ENCODE measurements at regions not wholly inside any gene's neighbourhood (a gene's known extent, or its start where the extent isn't known, plus 50 kb on each side); places are given as distances from the start of the nearest gene placed in this dataset.

- peak in 2 of 6 donors; percentile 66 to 67 for DNase-seq (ENCODE audit: low read depth in 4 of 6, low spot score in 6 of 6)
- no peaks in the 10 kb centered on the region for H3K36me3 ChIP-seq (ENCODE audit: control insufficient read depth, insufficient read depth, low read length)
Measured at GRCh38 chr22:25488244-25489020, 76.0 kb upstream of the GRK3 start.

GRCh38 chr22:25489947-25490346 lies 74.5 kb upstream of the GRK3 start:
- no peak overlapping the region for H3K4me3 ChIP-seq (ENCODE audit: low read depth, low read length)
- no peak for DNase-seq (ENCODE audit: low read depth in 4 of 6, low spot score in 6 of 6)
- peaks cover 37% of the 10 kb centered on the region for H3K4me1 ChIP-seq (ENCODE audit: control insufficient read depth, insufficient read depth, low read length)
- WGBS (ENCODE audit: insufficient coverage): no CpG with 5 or more reads among the region's 1 CpG
- H3K9me3 ChIP-seq (ENCODE audit: control insufficient read depth, insufficient read depth, low read length): no peaks in the 10 kb centered on the region
- no peaks in the 10 kb centered on the region for H3K36me3 ChIP-seq (ENCODE audit: control insufficient read depth, insufficient read depth, low read length)
- H3K27me3 ChIP-seq (ENCODE audit: control insufficient read depth, insufficient read depth, low read length): no peaks in the 10 kb centered on the region
- H3K27ac ChIP-seq (ENCODE audit: low read depth, low read length): no peak overlapping the region

More at GRCh38 chr22:25488244-25489020, 76.0 kb upstream of the GRK3 start:
- Histone ChIP-seq H3K9me3 (ENCODE audit: control insufficient read depth, insufficient read depth, low read length) (no peaks in the 10 kb centered on the region), H3K27me3 (ENCODE audit: control insufficient read depth, insufficient read depth, low read length) (no peaks in the 10 kb centered on the region), H3K27ac (ENCODE audit: low read depth, low read length) (no peak overlapping the region), H3K4me3 (ENCODE audit: low read depth, low read length) (no peak overlapping the region), H3K4me1 (ENCODE audit: control insufficient read depth, insufficient read depth, low read length) (peaks cover 30% of the 10 kb centered on the region)
- 40% methylated on average over 2 of the region's 3 CpGs for WGBS (ENCODE audit: insufficient coverage)

GRCh38 chr22:25490896-25491295 lies 73.6 kb upstream of the GRK3 start:
- H3K4me3 ChIP-seq (ENCODE audit: low read depth, low read length): no peak overlapping the region
- 75% methylated on average over 4 of the region's 5 CpGs for WGBS (ENCODE audit: insufficient coverage)
- no peaks in the 10 kb centered on the region for H3K36me3 ChIP-seq (ENCODE audit: control insufficient read depth, insufficient read depth, low read length)
- H3K4me1 ChIP-seq (ENCODE audit: control insufficient read depth, insufficient read depth, low read length): peaks cover 37% of the 10 kb centered on the region
- no peak for DNase-seq (ENCODE audit: low read depth in 4 of 6, low spot score in 6 of 6)
- no peaks in the 10 kb centered on the region for H3K9me3 ChIP-seq (ENCODE audit: control insufficient read depth, insufficient read depth, low read length)
- no peak overlapping the region for H3K27ac ChIP-seq (ENCODE audit: low read depth, low read length)
- H3K27me3 ChIP-seq (ENCODE audit: control insufficient read depth, insufficient read depth, low read length): no peaks in the 10 kb centered on the region

- Histone ChIP-seq H3K27me3 (ENCODE audit: control insufficient read depth, insufficient read depth, low read length) (no peaks in the 10 kb centered on the region), H3K27ac (ENCODE audit: low read depth, low read length) (no peak overlapping the region), H3K9me3 (ENCODE audit: control insufficient read depth, insufficient read depth, low read length) (no peaks in the 10 kb centered on the region), H3K4me1 (ENCODE audit: control insufficient read depth, insufficient read depth, low read length) (peaks cover 37% of the 10 kb centered on the region), H3K4me3 (ENCODE audit: low read depth, low read length) (no peak overlapping the region), H3K36me3 (ENCODE audit: control insufficient read depth, insufficient read depth, low read length) (no peaks in the 10 kb centered on the region)
- DNase-seq (ENCODE audit: low read depth in 4 of 6, low spot score in 6 of 6): no peak
Measured at GRCh38 chr22:25492162-25492561, 72.3 kb upstream of the GRK3 start.

- Histone ChIP-seq H3K4me3 (ENCODE audit: low read depth, low read length) (no peak overlapping the region), H3K4me1 (ENCODE audit: control insufficient read depth, insufficient read depth, low read length) (peaks cover 36% of the 10 kb centered on the region), H3K36me3 (ENCODE audit: control insufficient read depth, insufficient read depth, low read length) (no peaks in the 10 kb centered on the region), H3K27ac (ENCODE audit: low read depth, low read length) (peak overlapping the region; percentile 11), H3K27me3 (ENCODE audit: control insufficient read depth, insufficient read depth, low read length) (no peaks in the 10 kb centered on the region), H3K9me3 (ENCODE audit: control insufficient read depth, insufficient read depth, low read length) (no peaks in the 10 kb centered on the region)
- WGBS (ENCODE audit: insufficient coverage): 11% methylated on average over 14 of the region's 15 CpGs
- DNase-seq (ENCODE audit: low read depth in 4 of 6, low spot score in 6 of 6): peak; percentile 70 to 98 (median 86)
Measured at GRCh38 chr22:25492841-25493734, 71.4 kb upstream of the GRK3 start.

GRCh38 chr22:25493794-25494193 lies 70.7 kb upstream of the GRK3 start:
- H3K4me1 ChIP-seq (ENCODE audit: control insufficient read depth, insufficient read depth, low read length): peaks cover 29% of the 10 kb centered on the region
- 44% methylated on average over 3 of the region's 4 CpGs for WGBS (ENCODE audit: insufficient coverage)
- no peak overlapping the region for H3K27ac ChIP-seq (ENCODE audit: low read depth, low read length)
- no peaks in the 10 kb centered on the region for H3K36me3 ChIP-seq (ENCODE audit: control insufficient read depth, insufficient read depth, low read length)
- no peaks in the 10 kb centered on the region for H3K27me3 ChIP-seq (ENCODE audit: control insufficient read depth, insufficient read depth, low read length)
- no peak for DNase-seq (ENCODE audit: low read depth in 4 of 6, low spot score in 6 of 6)
- no peaks in the 10 kb centered on the region for H3K9me3 ChIP-seq (ENCODE audit: control insufficient read depth, insufficient read depth, low read length)
- H3K4me3 ChIP-seq (ENCODE audit: low read depth, low read length): no peak overlapping the region

- Histone ChIP-seq H3K27ac (ENCODE audit: low read depth, low read length) (no peak overlapping the region), H3K4me1 (ENCODE audit: control insufficient read depth, insufficient read depth, low read length) (peaks cover 21% of the 10 kb centered on the region), H3K36me3 (ENCODE audit: control insufficient read depth, insufficient read depth, low read length) (no peaks in the 10 kb centered on the region), H3K9me3 (ENCODE audit: control insufficient read depth, insufficient read depth, low read length) (no peaks in the 10 kb centered on the region), H3K27me3 (ENCODE audit: control insufficient read depth, insufficient read depth, low read length) (no peaks in the 10 kb centered on the region), H3K4me3 (ENCODE audit: low read depth, low read length) (no peak overlapping the region)
- 80% methylated on average over 1 of the region's 3 CpGs for WGBS (ENCODE audit: insufficient coverage)
- DNase-seq (ENCODE audit: low read depth in 4 of 6, low spot score in 6 of 6): no peak
Measured at GRCh38 chr22:25494774-25495173, 69.7 kb upstream of the GRK3 start.

- DNase-seq (ENCODE audit: low read depth in 4 of 6, low spot score in 6 of 6): no peak
- no CpG with 5 or more reads among the region's 1 CpG for WGBS (ENCODE audit: insufficient coverage)
- H3K27ac ChIP-seq (ENCODE audit: low read depth, low read length): no peak overlapping the region
Measured at GRCh38 chr22:25495285-25495684, 69.2 kb upstream of the GRK3 start.

GRCh38 chr22:25496396-25497064 lies 67.9 kb upstream of the GRK3 start:
- H3K9me3 ChIP-seq (ENCODE audit: control insufficient read depth, insufficient read depth, low read length): no peaks in the 10 kb centered on the region
- WGBS (ENCODE audit: insufficient coverage): 75% methylated on average over 2 of the region's 4 CpGs
- H3K27me3 ChIP-seq (ENCODE audit: control insufficient read depth, insufficient read depth, low read length): no peaks in the 10 kb centered on the region
- no peak overlapping the region for H3K27ac ChIP-seq (ENCODE audit: low read depth, low read length)
- peaks cover 19% of the 10 kb centered on the region for H3K4me1 ChIP-seq (ENCODE audit: control insufficient read depth, insufficient read depth, low read length)
- H3K36me3 ChIP-seq (ENCODE audit: control insufficient read depth, insufficient read depth, low read length): no peaks in the 10 kb centered on the region
- H3K4me3 ChIP-seq (ENCODE audit: low read depth, low read length): no peak overlapping the region
- DNase-seq (ENCODE audit: low read depth in 4 of 6, low spot score in 6 of 6): no peak

More at GRCh38 chr22:25495285-25495684, 69.2 kb upstream of the GRK3 start:
- Histone ChIP-seq H3K4me3 (ENCODE audit: low read depth, low read length) (no peak overlapping the region), H3K36me3 (ENCODE audit: control insufficient read depth, insufficient read depth, low read length) (no peaks in the 10 kb centered on the region), H3K27me3 (ENCODE audit: control insufficient read depth, insufficient read depth, low read length) (no peaks in the 10 kb centered on the region), H3K9me3 (ENCODE audit: control insufficient read depth, insufficient read depth, low read length) (no peaks in the 10 kb centered on the region), H3K4me1 (ENCODE audit: control insufficient read depth, insufficient read depth, low read length) (peaks cover 21% of the 10 kb centered on the region)
